Lower lobe of right lung (tissue), 2 donors: ENCODE measurements at regions not wholly inside any gene's neighbourhood (a gene's known extent, or its start where the extent isn't known, plus 50 kb on each side); places are given as distances from the start of the nearest gene placed in this dataset.
A peak's percentile ranks its signal among the peaks of the same experiment; 100 is the strongest.

Experiments used
- ATAC-seq, 2 donors: fragments of 200-7000 bp; cut with Tn5 transposase; one replicate each; pipeline ENCODE4 v1.9.1; 2020 to 2022; ENCODE audit warnings: mild to moderate bottlenecking in 2 of 2, moderate library complexity in 2 of 2
- DNase-seq: peaks from one replicate; pipeline ENCODE4 v3.0.0-alpha.2; 2020
- H3K27ac ChIP-seq: fragments of 200-600 bp; one replicate; pipeline ENCODE4 v1.8.0; 2022
- H3K27me3 ChIP-seq: fragments of 200-600 bp; one replicate; pipeline ENCODE4 v1.8.0; 2022; ENCODE audit warnings: low read depth
- H3K36me3 ChIP-seq: fragments of 200-600 bp; one replicate; pipeline ENCODE4 v1.8.0; 2022; ENCODE audit warnings: mild to moderate bottlenecking
- H3K4me1 ChIP-seq: fragments of 200-600 bp; one replicate; pipeline ENCODE4 v1.8.0; 2022
- H3K4me3 ChIP-seq: fragments of 200-600 bp; one replicate; pipeline ENCODE4 v1.8.0; 2022; ENCODE audit warnings: mild to moderate bottlenecking
- H3K9me3 ChIP-seq: fragments of 200-600 bp; one replicate; pipeline ENCODE4 v1.8.0; 2022
- intact Hi-C: fragments of 100-400 bp; cut with DNase I; formaldehyde crosslinking; loops from one replicate; pipeline ENCODE4 v1.11.0; 2022
- TF ChIP-seq, protein P1 (sequence below): fragments of 200-600 bp; IDR thresholded peaks from one replicate; pipeline ENCODE4 v1.8.0; 2022; ENCODE audit warnings: antibody characterized with exemption, mild to moderate bottlenecking
- donor health status: DM: no; HTN: yes; CAD: no; lungs with severe emphysema.

GRCh38 chr12:93223440-93224426, 154.0 kb upstream of the NUDT4 start:
- ATAC-seq (peak; percentile 51 to 73), DNase-seq (no peak)
- TF ChIP-seq, protein P1, sequence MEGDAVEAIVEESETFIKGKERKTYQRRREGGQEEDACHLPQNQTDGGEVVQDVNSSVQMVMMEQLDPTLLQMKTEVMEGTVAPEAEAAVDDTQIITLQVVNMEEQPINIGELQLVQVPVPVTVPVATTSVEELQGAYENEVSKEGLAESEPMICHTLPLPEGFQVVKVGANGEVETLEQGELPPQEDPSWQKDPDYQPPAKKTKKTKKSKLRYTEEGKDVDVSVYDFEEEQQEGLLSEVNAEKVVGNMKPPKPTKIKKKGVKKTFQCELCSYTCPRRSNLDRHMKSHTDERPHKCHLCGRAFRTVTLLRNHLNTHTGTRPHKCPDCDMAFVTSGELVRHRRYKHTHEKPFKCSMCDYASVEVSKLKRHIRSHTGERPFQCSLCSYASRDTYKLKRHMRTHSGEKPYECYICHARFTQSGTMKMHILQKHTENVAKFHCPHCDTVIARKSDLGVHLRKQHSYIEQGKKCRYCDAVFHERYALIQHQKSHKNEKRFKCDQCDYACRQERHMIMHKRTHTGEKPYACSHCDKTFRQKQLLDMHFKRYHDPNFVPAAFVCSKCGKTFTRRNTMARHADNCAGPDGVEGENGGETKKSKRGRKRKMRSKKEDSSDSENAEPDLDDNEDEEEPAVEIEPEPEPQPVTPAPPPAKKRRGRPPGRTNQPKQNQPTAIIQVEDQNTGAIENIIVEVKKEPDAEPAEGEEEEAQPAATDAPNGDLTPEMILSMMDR = no peak
- intact Hi-C loops = no loop called here
- H3K9me3 ChIP-seq = no peaks in the 10 kb centered on the region
- no peak overlapping the region for H3K27ac ChIP-seq
- no peaks in the 10 kb centered on the region for H3K27me3 ChIP-seq
- no peaks in the 10 kb centered on the region for H3K4me1 ChIP-seq
- no peaks in the 10 kb centered on the region for H3K36me3 ChIP-seq
- H3K4me3 ChIP-seq = no peak overlapping the region

DNA sequence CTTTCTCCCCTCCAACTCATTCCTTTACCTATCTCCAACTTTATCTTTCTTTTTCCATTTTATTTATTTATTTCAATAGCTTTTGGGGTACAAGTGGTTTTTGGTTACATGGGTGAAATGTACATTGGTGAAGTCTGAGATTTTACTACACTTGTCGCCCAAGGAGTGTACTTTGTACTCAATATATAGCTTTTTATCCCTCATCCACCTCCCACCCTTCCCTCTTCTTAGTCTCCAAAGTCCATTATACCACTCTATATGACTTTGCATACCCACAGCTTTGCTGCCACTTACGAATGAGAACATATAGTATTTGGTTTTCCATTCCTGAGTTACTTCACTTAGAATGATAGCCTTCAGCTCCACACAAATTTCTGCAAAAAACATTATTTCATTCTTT, 152.6 kb upstream of the NUDT4 start:
- Histone ChIP-seq H3K36me3 (no peaks in the 10 kb centered on the region), H3K9me3 (no peaks in the 10 kb centered on the region), H3K4me1 (no peaks in the 10 kb centered on the region), H3K4me3 (no peak overlapping the region), H3K27me3 (no peaks in the 10 kb centered on the region), H3K27ac (no peak overlapping the region)
- ATAC-seq = no peak
- no peak for DNase-seq
- intact Hi-C loops = no loop called here
- TF ChIP-seq, protein P1 = no peak

DNA sequence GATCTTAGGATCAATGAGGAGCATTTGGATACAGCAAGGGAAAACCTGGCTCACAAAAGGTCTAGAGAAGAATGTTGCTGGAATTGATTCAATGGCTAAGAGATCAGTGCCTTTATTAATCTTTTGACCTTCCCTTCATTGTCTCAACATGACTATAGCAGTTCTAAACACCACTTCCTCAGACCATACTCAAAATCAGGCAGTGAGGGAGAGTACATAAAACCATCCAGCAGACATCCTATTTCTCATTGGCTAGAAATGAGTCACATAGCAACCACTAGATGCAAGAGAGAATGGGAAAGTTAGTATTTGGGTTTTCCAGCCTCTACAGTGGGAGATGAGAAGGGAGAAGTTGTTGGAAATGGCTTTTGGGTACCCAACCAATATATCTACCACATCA, 151.4 kb upstream of the NUDT4 start:
- no peaks in the 10 kb centered on the region for H3K27me3 ChIP-seq
- TF ChIP-seq, protein P1 = no peak
- ATAC-seq = no peak

DNA sequence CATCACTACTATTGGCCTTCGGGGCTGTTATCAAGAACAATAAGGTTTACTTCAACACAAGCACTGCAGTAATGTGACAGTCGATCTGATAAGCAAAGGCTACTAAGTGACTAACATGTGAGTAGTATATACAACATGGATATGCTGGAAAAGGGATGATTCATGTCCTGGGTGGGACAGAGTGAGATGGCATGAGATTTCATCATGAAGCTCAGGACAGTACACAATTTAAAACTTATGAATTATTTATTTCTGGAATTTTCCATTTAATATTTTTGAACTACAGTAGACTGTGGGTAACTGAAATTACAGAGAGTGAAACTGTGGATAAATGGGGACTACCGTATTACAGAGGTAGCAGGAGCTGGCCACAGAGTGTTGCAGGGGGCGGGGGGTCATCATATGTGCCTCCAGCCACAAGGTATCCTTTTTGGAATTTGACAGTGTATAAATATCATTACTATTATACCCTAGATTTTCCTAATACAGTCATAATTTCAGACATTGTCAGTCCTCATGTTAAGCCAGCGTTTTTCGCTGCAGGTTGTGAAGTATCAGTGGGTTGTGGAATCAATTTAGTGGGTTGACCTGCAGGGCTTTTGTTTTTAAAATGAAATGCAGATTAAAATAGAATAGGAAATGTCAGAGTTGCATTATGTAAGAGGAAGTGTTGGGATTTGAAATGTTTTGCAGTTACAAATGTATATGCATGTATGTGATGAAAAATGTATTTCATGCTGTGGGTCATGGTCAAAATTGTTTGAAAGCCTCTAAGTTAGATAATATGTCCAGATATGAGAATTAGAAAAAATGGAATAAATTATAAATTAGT, 148.0 kb upstream of the NUDT4 start:
- ATAC-seq (no peak), DNase-seq (no peak)
- Histone ChIP-seq H3K27ac (no peak overlapping the region), H3K36me3 (no peaks in the 10 kb centered on the region), H3K27me3 (no peaks in the 10 kb centered on the region), H3K9me3 (no peaks in the 10 kb centered on the region), H3K4me1 (no peaks in the 10 kb centered on the region), H3K4me3 (no peak overlapping the region)
- intact Hi-C loops = no loop called here
- TF ChIP-seq, protein P1 = no peak

More for the DNA sequence above, 151.4 kb upstream of the NUDT4 start:
- DNase-seq = no peak
- Histone ChIP-seq H3K9me3 (no peaks in the 10 kb centered on the region), H3K4me1 (no peaks in the 10 kb centered on the region), H3K36me3 (no peaks in the 10 kb centered on the region), H3K27ac (no peak overlapping the region), H3K4me3 (no peak overlapping the region)
- intact Hi-C loops = no loop called here

DNA sequence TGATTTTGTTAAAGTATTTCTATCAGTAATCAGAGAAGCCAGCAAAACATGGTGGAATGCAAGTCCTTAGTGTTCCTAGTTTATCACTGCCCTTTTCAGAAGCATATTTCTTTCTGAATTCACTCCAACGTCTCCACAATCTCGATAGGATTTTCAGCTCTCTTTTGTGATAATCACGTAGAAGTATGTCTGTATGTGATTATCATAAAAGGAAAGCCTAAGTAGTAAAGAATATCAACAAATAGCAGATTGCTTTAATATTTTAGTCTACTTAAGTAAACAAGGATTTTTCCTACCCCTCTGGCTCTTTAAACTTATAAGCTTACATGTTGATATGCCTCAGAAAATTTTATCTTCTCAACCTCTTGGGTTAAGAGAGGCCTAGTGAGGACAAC, 147.4 kb upstream of the NUDT4 start:
- TF ChIP-seq, protein P1 = no peak
- Histone ChIP-seq H3K4me1 (no peaks in the 10 kb centered on the region), H3K27ac (no peak overlapping the region), H3K4me3 (no peak overlapping the region), H3K36me3 (no peaks in the 10 kb centered on the region), H3K27me3 (no peaks in the 10 kb centered on the region), H3K9me3 (no peaks in the 10 kb centered on the region)
- intact Hi-C loops = no loop called here
- no peak for DNase-seq
- no peak for ATAC-seq
